Dendritic cell treated with granulocyte-macrophage colony-stimulating factor and Interleukin-4, amounts not matched to agents 40 ng/mL and 50 ng/mL, for 4 days (primary cell): ENCODE measurements at regions not wholly inside any gene's neighbourhood (a gene's known extent, or its start where the extent isn't known, plus 50 kb on each side); places are given as distances from the start of the nearest gene placed in this dataset.

Experiments used
- H3K27ac Mint-ChIP-seq: one replicate; pipeline ENCODE4 v1.8.0; 2022; ENCODE audit warnings: mild to moderate bottlenecking, mixed read lengths
- H3K27me3 Mint-ChIP-seq: one replicate; pipeline ENCODE4 v1.8.0; 2022; ENCODE audit warnings: mild to moderate bottlenecking, mixed read lengths
- H3K36me3 Mint-ChIP-seq: one replicate; pipeline ENCODE4 v1.8.0; 2022; ENCODE audit warnings: low read depth, mixed read lengths
- H3K4me1 Mint-ChIP-seq: one replicate; pipeline ENCODE4 v1.8.0; 2022; ENCODE audit warnings: low read depth, mixed read lengths
- H3K4me3 Mint-ChIP-seq: one replicate; pipeline ENCODE4 v1.8.0; 2022; ENCODE audit warnings: mild to moderate bottlenecking, moderate library complexity, mixed read lengths
- H3K9me3 Mint-ChIP-seq: one replicate; pipeline ENCODE4 v1.8.0; 2022; ENCODE audit warnings: mixed read lengths
- intact Hi-C: fragments of 100-400 bp; cut with micrococcal nuclease; formaldehyde crosslinking; loops from one replicate; pipeline ENCODE4 v1.15.0; 2022

DNA sequence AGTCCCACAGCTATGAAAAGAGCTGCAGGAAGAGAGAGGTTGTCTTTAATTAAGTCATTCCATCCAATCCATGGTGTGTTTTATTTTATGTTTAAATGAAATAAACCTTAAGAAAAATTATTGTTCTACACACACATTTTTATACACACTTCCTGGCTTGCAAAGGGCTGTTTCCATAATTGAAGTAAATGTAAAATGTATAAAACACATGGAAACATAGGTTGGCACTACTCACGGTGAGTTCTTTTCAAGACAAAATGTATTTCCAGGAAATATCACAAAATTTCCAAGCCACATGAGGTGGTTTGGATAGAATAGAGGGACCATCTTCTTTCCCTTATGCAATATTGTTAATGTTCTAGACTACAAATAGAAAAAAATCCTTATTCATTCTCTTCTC is 426.8 kb upstream of the USP24 start:
- Mint-ChIP-seq H3K4me1 (peaks cover 17% of the 10 kb centered on the region), H3K36me3 (no peaks in the 10 kb centered on the region), H3K27ac (no peak overlapping the region), H3K4me3 (no peak overlapping the region), H3K9me3 (no peaks in the 10 kb centered on the region), H3K27me3 (peaks cover 2% of the 10 kb centered on the region)
- intact Hi-C loops: no loop called here

- peak overlapping the region; percentile 57 for H3K4me3 Mint-ChIP-seq
- intact Hi-C loops: no loop called here
- H3K4me1 Mint-ChIP-seq: peaks cover 17% of the 10 kb centered on the region
- peak overlapping the region; percentile 63 for H3K27ac Mint-ChIP-seq
- H3K9me3 Mint-ChIP-seq: no peaks in the 10 kb centered on the region
- H3K27me3 Mint-ChIP-seq: peaks cover 2% of the 10 kb centered on the region
- no peaks in the 10 kb centered on the region for H3K36me3 Mint-ChIP-seq
Observed at GRCh38 chr1:55640708-55641473, 425.7 kb upstream of the USP24 start.

DNA sequence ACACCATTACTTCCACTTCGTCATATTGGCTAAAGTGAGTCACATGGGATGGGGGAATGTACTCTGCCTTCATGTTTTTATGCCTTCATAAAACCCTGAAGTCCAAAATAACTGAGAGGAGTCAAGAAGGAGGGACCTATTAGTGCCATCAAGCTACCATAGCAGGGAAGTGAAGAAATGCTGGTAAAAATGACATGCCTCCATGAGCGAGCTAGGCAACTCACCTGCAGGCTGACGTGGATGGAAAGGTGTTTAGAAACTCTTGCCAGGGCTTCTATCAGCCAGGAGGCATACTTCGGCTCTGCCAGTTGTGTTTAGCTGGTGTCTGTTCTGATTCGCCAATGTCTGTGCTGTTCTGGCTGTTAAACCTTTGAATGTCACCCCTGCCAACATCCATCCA is 424.4 kb upstream of the USP24 start:
- no peaks in the 10 kb centered on the region for H3K36me3 Mint-ChIP-seq
- H3K27ac Mint-ChIP-seq: no peak overlapping the region
- H3K27me3 Mint-ChIP-seq: peaks cover 2% of the 10 kb centered on the region
- H3K9me3 Mint-ChIP-seq: no peaks in the 10 kb centered on the region
- no peak overlapping the region for H3K4me3 Mint-ChIP-seq
- intact Hi-C loops: no loop called here
- H3K4me1 Mint-ChIP-seq: peaks cover 17% of the 10 kb centered on the region

DNA sequence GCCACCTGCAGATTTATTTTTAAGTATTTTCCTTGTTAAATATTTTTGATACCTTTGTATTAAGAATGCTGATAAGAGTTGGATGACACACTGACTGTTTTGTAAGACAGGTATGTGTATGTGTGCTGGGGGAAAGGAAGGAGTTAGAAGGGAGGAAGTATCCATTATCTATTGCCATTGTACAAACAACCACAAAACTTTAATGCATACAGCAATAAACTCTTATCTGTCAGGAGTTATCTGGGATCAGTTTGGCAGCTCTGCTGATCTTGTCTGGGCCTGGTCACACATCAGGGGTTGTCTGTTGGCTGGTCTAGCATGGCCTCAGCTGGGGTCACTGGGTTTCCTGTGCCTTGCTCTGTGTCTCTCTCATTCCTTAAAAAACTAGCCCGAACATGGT is 423.9 kb upstream of the USP24 start:
- intact Hi-C loops: no loop called here
- H3K4me3 Mint-ChIP-seq: no peak overlapping the region
- H3K4me1 Mint-ChIP-seq: peaks cover 17% of the 10 kb centered on the region
- peaks cover 2% of the 10 kb centered on the region for H3K27me3 Mint-ChIP-seq
- no peaks in the 10 kb centered on the region for H3K36me3 Mint-ChIP-seq
- no peaks in the 10 kb centered on the region for H3K9me3 Mint-ChIP-seq
- no peak overlapping the region for H3K27ac Mint-ChIP-seq

DNA sequence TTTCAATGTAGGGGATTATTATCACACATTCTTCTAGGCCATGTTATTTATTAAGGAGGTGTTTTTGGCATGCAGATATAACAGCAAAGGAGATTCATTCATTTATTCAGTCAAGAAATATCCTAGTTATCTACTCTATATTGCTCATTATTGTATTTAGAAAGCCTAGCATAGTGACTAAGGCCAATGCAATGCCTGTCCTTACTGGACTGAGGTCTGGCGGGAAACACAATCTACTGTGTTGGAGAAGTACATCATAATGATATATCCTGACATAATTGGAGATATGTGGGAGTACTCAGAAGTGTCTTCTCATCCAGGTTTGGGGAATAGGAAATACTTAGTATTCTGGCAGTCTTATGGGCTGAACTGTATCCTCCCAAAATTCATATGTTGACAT is 421.5 kb upstream of the USP24 start:
- H3K4me1 Mint-ChIP-seq: peaks cover 24% of the 10 kb centered on the region
- no peaks in the 10 kb centered on the region for H3K36me3 Mint-ChIP-seq
- H3K9me3 Mint-ChIP-seq: no peaks in the 10 kb centered on the region
- H3K4me3 Mint-ChIP-seq: no peak overlapping the region
- no peak overlapping the region for H3K27ac Mint-ChIP-seq
- intact Hi-C loops: no loop called here
- no peaks in the 10 kb centered on the region for H3K27me3 Mint-ChIP-seq

DNA sequence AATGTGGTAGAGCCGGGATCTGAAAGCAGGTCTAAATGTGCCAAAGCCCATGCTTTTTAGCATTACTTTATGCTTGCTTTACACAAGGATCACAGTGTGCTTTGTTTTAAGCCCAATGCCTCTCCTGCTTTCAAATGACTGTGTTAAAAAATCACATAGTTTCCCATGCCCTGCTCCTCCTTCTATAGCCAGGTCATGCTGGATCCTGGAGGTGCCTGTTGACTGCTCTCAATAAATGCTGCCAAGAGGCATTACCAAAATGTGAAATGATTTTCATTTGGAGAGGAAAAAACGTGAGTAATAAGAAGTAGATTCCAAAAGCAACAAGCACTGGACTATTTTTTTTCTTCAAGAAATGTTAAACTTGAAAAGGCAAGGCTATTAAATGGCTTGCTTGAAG is 420.7 kb upstream of the USP24 start:
- intact Hi-C loops: no loop called here
- no peak overlapping the region for H3K4me3 Mint-ChIP-seq

DNA sequence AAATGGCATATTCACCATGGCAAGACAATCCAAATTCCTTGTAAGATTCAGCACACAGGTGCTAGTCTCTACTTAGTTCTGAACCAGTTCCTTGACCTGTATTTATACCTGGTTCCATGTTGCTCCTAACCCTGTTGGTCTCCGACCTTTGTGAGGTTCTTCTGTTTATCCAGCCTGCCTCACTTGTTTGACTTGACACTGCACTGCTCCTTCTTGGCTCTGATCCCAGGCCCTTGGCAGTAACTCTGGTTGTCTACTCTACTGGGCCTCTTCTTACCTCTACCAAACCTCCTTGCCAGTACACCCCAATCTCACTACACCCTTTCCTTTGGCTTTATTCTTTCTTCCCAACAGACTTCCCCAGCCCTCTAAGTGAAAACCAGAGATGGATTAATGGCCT is 419.4 kb upstream of the USP24 start:
- H3K36me3 Mint-ChIP-seq: no peaks in the 10 kb centered on the region
- intact Hi-C loops: no loop called here
- H3K27ac Mint-ChIP-seq: no peak overlapping the region
- H3K27me3 Mint-ChIP-seq: no peaks in the 10 kb centered on the region
- peaks cover 6% of the 10 kb centered on the region for H3K4me1 Mint-ChIP-seq
- H3K9me3 Mint-ChIP-seq: no peaks in the 10 kb centered on the region
- no peak overlapping the region for H3K4me3 Mint-ChIP-seq

More for the DNA sequence above, 420.7 kb upstream of the USP24 start:
- Mint-ChIP-seq H3K27me3 (no peaks in the 10 kb centered on the region), H3K4me1 (peaks cover 17% of the 10 kb centered on the region), H3K36me3 (no peaks in the 10 kb centered on the region), H3K9me3 (no peaks in the 10 kb centered on the region), H3K27ac (no peak overlapping the region)

DNA sequence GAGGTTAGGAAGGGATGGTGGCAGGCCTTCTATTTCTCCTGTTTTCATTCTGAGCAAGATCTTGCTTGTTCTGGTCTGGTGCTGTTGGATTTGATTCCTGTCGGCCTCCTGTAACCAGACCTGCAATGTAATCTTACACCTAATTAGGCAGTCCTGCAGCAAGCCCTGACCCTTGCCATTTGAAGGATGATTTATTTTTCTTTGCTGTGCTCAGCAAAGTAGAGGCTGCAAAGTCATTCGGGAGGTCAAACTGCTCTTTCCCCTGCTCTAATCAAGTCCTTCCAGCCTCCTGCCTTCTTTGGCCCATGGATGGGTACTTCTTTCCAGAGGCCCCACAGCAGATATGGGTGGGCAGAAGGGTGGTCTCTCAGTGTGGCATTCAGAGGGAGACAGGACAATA is 417.7 kb upstream of the USP24 start:
- H3K4me3 Mint-ChIP-seq: no peak overlapping the region
- no peaks in the 10 kb centered on the region for H3K36me3 Mint-ChIP-seq
- H3K4me1 Mint-ChIP-seq: peaks cover 6% of the 10 kb centered on the region
- H3K9me3 Mint-ChIP-seq: no peaks in the 10 kb centered on the region
- H3K27ac Mint-ChIP-seq: no peak overlapping the region
- intact Hi-C loops: no loop called here
- H3K27me3 Mint-ChIP-seq: no peaks in the 10 kb centered on the region

DNA sequence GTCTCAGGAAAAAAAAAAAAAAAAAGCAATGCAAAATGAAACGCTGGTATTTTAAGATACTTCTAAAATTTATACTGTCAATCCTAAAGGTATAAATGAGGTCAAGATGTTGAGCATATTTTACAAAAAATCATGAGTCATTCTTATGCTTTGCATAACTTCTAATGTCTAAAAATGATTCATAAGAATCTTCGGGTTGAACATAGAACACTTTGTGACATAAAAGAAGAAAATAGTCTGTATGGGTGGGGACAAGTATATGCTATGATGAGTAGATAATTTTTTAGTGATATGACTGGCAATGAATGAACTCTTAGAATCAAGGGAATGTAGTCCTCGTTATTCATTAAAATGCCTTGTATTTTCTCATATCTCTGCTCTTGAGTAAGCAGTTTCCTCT is 416.9 kb upstream of the USP24 start:
- no peak overlapping the region for H3K27ac Mint-ChIP-seq
- H3K4me1 Mint-ChIP-seq: peaks cover 6% of the 10 kb centered on the region
- no peaks in the 10 kb centered on the region for H3K36me3 Mint-ChIP-seq
- H3K9me3 Mint-ChIP-seq: no peaks in the 10 kb centered on the region
- H3K4me3 Mint-ChIP-seq: no peak overlapping the region
- H3K27me3 Mint-ChIP-seq: no peaks in the 10 kb centered on the region
- intact Hi-C loops: no loop called here

DNA sequence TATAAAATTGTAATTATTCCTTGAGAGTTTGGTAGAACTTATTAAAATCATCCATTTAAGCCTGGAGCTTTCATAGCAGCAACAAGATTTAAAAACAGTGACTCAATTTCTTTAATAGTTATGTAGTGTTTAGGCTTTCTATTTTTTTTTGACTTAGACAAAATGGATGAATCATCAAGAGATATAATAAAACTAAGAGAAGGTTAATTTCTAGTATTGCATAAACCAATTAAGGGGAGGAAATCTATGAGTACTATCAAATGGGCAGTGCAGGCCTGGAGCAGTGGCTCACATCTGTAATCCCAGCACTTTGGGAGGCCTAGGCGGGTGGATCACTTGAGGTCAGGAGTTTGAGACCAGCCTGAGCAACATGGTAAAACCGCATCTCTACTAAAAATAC is 416.3 kb upstream of the USP24 start:
- no peaks in the 10 kb centered on the region for H3K9me3 Mint-ChIP-seq

GRCh38 chr1:55626326-55626725 is 411.2 kb upstream of the USP24 start:
- Mint-ChIP-seq H3K4me3 (no peak overlapping the region), H3K9me3 (peaks cover 3% of the 10 kb centered on the region), H3K36me3 (no peaks in the 10 kb centered on the region), H3K27me3 (no peaks in the 10 kb centered on the region), H3K4me1 (no peaks in the 10 kb centered on the region), H3K27ac (no peak overlapping the region)
- intact Hi-C loops: no loop called here

More for the DNA sequence above, 416.3 kb upstream of the USP24 start:
- peaks cover 6% of the 10 kb centered on the region for H3K4me1 Mint-ChIP-seq
- intact Hi-C loops: no loop called here
- no peaks in the 10 kb centered on the region for H3K27me3 Mint-ChIP-seq
- no peaks in the 10 kb centered on the region for H3K36me3 Mint-ChIP-seq
- H3K4me3 Mint-ChIP-seq: no peak overlapping the region
- no peak overlapping the region for H3K27ac Mint-ChIP-seq

DNA sequence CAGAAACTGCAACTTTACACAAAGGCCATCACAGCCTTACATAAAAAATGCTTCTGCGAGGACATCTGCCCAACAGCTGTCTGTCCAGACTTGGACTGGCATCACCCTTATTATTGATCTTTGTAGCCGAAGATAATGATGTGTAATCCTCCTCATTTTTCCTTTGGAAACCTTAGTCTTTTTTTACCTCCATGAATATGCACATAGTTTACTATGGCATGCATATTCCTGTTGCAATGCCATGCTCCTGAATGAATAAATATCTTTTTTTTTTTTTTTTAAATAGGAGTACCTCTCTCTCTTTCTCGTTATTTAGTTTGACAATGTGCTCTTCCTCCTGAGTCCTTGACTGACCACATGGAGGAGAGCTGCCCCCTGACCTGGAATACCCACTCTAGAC is 409.6 kb upstream of the USP24 start:
- Mint-ChIP-seq H3K27ac (no peak overlapping the region), H3K4me3 (no peak overlapping the region), H3K36me3 (no peaks in the 10 kb centered on the region), H3K27me3 (no peaks in the 10 kb centered on the region), H3K9me3 (peaks cover 14% of the 10 kb centered on the region), H3K4me1 (no peaks in the 10 kb centered on the region)
- intact Hi-C loops: no loop called here

GRCh38 chr1:55623311-55623710 is 408.1 kb upstream of the USP24 start:
- intact Hi-C loops: no loop called here
- H3K27ac Mint-ChIP-seq: no peak overlapping the region

DNA sequence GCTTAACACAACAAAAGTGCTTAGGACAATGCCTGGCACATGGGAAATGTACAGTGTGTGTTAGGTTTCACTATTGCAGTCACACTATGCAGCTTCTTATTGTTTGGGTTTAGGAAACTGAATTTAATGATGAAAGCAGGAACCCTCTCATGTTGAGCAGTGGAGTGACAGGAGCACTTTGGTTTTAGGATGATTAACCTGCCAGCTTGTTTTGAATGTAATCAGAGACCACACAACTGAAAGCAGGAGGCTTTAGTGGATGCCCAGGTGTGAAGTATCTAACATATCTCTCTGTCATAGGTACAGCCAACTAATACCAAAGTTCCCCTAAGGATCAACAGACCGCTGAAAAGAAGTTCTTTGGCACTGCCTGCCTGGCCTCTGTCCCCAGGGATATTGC is 406.9 kb upstream of the USP24 start:
- Mint-ChIP-seq H3K4me1 (no peaks in the 10 kb centered on the region), H3K4me3 (no peak overlapping the region)
- intact Hi-C loops: no loop called here

More at GRCh38 chr1:55623311-55623710, 408.1 kb upstream of the USP24 start:
- Mint-ChIP-seq H3K27me3 (no peaks in the 10 kb centered on the region), H3K36me3 (no peaks in the 10 kb centered on the region), H3K4me3 (no peak overlapping the region), H3K9me3 (peaks cover 20% of the 10 kb centered on the region), H3K4me1 (no peaks in the 10 kb centered on the region)

GRCh38 chr1:55618199-55618598 is 403.0 kb upstream of the USP24 start:
- Mint-ChIP-seq H3K4me3 (no peak overlapping the region), H3K27ac (no peak overlapping the region), H3K36me3 (no peaks in the 10 kb centered on the region), H3K27me3 (no peaks in the 10 kb centered on the region), H3K4me1 (no peaks in the 10 kb centered on the region), H3K9me3 (peaks cover 20% of the 10 kb centered on the region)
- intact Hi-C loops: no loop called here

More for the DNA sequence above, 406.9 kb upstream of the USP24 start:
- no peaks in the 10 kb centered on the region for H3K27me3 Mint-ChIP-seq
- H3K9me3 Mint-ChIP-seq: peaks cover 20% of the 10 kb centered on the region
- H3K36me3 Mint-ChIP-seq: no peaks in the 10 kb centered on the region
- no peak overlapping the region for H3K27ac Mint-ChIP-seq
